H1 (cell line): ENCODE measurements at regions not wholly inside any gene's neighbourhood (a gene's known extent, or its start where the extent isn't known, plus 50 kb on each side); places are given as distances from the start of the nearest gene placed in this dataset.
"Not testable (repeated sequence)": the region's sequence is repeated elsewhere in the genome, so short reads cannot be mapped to it uniquely, and the experiment has no call there.

Source experiments
- CTCF ChIA-PET: fragments of 300-600 bp; sonication (Branson Sonifier 250); formaldehyde crosslinking; loops from one replicate; lab custom pipeline; 2021; ENCODE audit not compliant: partially characterized antibody; lab: Charles Lee
- POLR2A ChIA-PET: fragments of 300-600 bp; sonication (Branson Sonifier 250); formaldehyde crosslinking; loops from one replicate; lab custom pipeline; 2021; ENCODE audit warnings: inconsistent platforms; ENCODE audit not compliant: partially characterized antibody; lab: Charles Lee
- DNase-seq, 2 experiments: peaks; one replicate each; pipeline versions ENCODE4 v3.0.0 to v3.0.0-alpha.2; 2010 to 2022; ENCODE audit warnings: low spot score in 2 of 2, low read depth in 1 of 2, mixed read lengths in 1 of 2
- FAIRE-seq: peaks from 2 replicates; lab custom pipeline; 2011; peaks lifted over from hg19 to GRCh38; lab: Jason Lieb, UNC
- H2AFZ ChIP-seq: 2 replicates; pipeline ENCODE4 v1.8.1; 2012; ENCODE audit warnings: low read length, inconsistent platforms
- H2AK5ac ChIP-seq: 2 replicates; pipeline ENCODE4 v1.6.1; 2013; ENCODE audit warnings: low read depth, low read length
- H2BK120ac ChIP-seq: replicated peaks from 2 replicates; pipeline ENCODE3; 2013; ENCODE audit warnings: low read depth, low read length, inconsistent platforms
- H2BK12ac ChIP-seq: 2 replicates; pipeline ENCODE4 v1.6.1; 2013; ENCODE audit warnings: low read depth, low read length
- H2BK15ac ChIP-seq: 2 replicates; pipeline ENCODE4 v1.6.1; 2013; ENCODE audit warnings: low read length
- H2BK20ac ChIP-seq: 2 replicates; pipeline ENCODE4 v1.6.1; 2013; ENCODE audit warnings: low read length
- H2BK5ac ChIP-seq: 2 replicates; pipeline ENCODE4 v1.6.1; 2013; ENCODE audit warnings: low read depth, low read length
- H3K14ac ChIP-seq: 2 replicates; pipeline ENCODE4 v1.6.1; 2013; ENCODE audit warnings: inconsistent platforms; ENCODE audit not compliant: insufficient read length
- H3K18ac ChIP-seq: 2 replicates; pipeline ENCODE4 v1.6.1; 2013; ENCODE audit warnings: low read length; ENCODE audit errors: extremely low read depth
- H3K23ac ChIP-seq: 2 replicates; pipeline ENCODE4 v1.6.1; 2013; ENCODE audit warnings: inconsistent platforms; ENCODE audit not compliant: insufficient read length
- H3K23me2 ChIP-seq: 2 replicates; pipeline ENCODE4 v1.6.1; 2013; ENCODE audit warnings: low read depth, low read length
- H3K27ac ChIP-seq: 2 replicates; pipeline ENCODE4 v1.6.1; 2011; ENCODE audit warnings: low read depth, low read length, inconsistent platforms
- H3K27me3 ChIP-seq, 4 experiments: replicated peaks in 1 of 4; 1 replicate in 1 of 4; 2 replicates in 3 of 4; pipeline versions ENCODE4 v1.6.1 to v1.8.1; 2011 to 2013; ENCODE audit warnings: low read length in 3 of 4, mild to moderate bottlenecking in 3 of 4, inconsistent platforms in 2 of 4, mixed read lengths in 2 of 4, moderate library complexity in 1 of 4; ENCODE audit not compliant: control insufficient read depth in 3 of 4, insufficient read depth in 3 of 4; ENCODE audit errors: extremely low read depth in 1 of 4
- H3K36me3 ChIP-seq, 4 experiments: 2 replicates each; pipeline versions ENCODE4 v1.6.1 to v1.8.1; 2011 to 2013; ENCODE audit warnings: mild to moderate bottlenecking in 4 of 4, low read length in 3 of 4, moderate library complexity in 2 of 4, control low read depth in 1 of 4, inconsistent platforms in 1 of 4; ENCODE audit not compliant: insufficient read depth in 4 of 4, control insufficient read depth in 2 of 4
- H3K4ac ChIP-seq: replicated peaks from 2 replicates; pipeline ENCODE3; 2013; ENCODE audit warnings: low read length, low read depth, mixed read lengths, inconsistent platforms; ENCODE audit not compliant: insufficient read length
- H3K4me1 ChIP-seq, 4 experiments: replicated peaks in 1 of 4; 1 replicate in 1 of 4; 2 replicates in 3 of 4; pipeline versions ENCODE4 v1.6.1 to v1.8.1; 2011 to 2013; ENCODE audit warnings: low read length in 3 of 4, inconsistent platforms in 2 of 4, mixed read lengths in 1 of 4; ENCODE audit not compliant: insufficient read depth in 4 of 4, control insufficient read depth in 3 of 4
- H3K4me2 ChIP-seq, 2 experiments: 2 replicates each; pipeline versions ENCODE4 v1.6.1 to v1.8.1; 2011 to 2013; ENCODE audit warnings: low read depth in 2 of 2, low read length in 2 of 2, control low read depth in 1 of 2, inconsistent platforms in 1 of 2, mild to moderate bottlenecking in 1 of 2; ENCODE audit not compliant: insufficient read depth in 1 of 2
- H3K4me3 ChIP-seq, 4 experiments: fragments of 200-600, 300-600 bp in 1 of 4; sonication (generic), shearing (Covaris generic), sonication (Bioruptor Twin) in 1 of 4; 2 replicates each; pipeline versions ENCODE4 v1.5.1 to v1.8.1; 2011 to 2016; ENCODE audit warnings: low read length in 4 of 4, low read depth in 3 of 4, control low read depth in 2 of 4, inconsistent platforms in 2 of 4, mild to moderate bottlenecking in 2 of 4, mixed read lengths in 1 of 4, moderate library complexity in 1 of 4; ENCODE audit not compliant: insufficient read depth in 2 of 4; ENCODE audit errors: extremely low read depth in 1 of 4
- H3K56ac ChIP-seq: replicated peaks from 2 replicates; pipeline ENCODE3; 2013; ENCODE audit warnings: low read depth, mild to moderate bottlenecking, mixed read lengths, low read length, inconsistent platforms; ENCODE audit not compliant: insufficient read length
- H3K79me1 ChIP-seq: 2 replicates; pipeline ENCODE4 v1.6.1; 2013; ENCODE audit warnings: low read depth, low read length, control low read depth
- H3K79me2 ChIP-seq, 2 experiments: 2 replicates each; pipeline versions ENCODE4 v1.6.1 to v1.8.1; 2012 to 2013; ENCODE audit warnings: low read length in 2 of 2, mild to moderate bottlenecking in 2 of 2, inconsistent platforms in 1 of 2; ENCODE audit not compliant: insufficient read depth in 2 of 2, control insufficient read depth in 1 of 2
- H3K9ac ChIP-seq, 4 experiments: replicated peaks in 1 of 4; 1 replicate in 1 of 4; 2 replicates in 3 of 4; pipeline versions ENCODE4 v1.6.1 to v1.8.1; 2011 to 2013; ENCODE audit warnings: low read depth in 3 of 4, low read length in 3 of 4, control low read depth in 2 of 4, mild to moderate bottlenecking in 2 of 4, moderate library complexity in 2 of 4, inconsistent platforms in 1 of 4; ENCODE audit errors: extremely low read depth in 1 of 4
- H3K9me3 ChIP-seq, 2 experiments: 2 replicates each; pipeline versions ENCODE4 v1.6.1 to v1.8.1; 2012 to 2013; ENCODE audit warnings: mild to moderate bottlenecking in 2 of 2, moderate library complexity in 2 of 2, control low read depth in 1 of 2, inconsistent platforms in 1 of 2, low read depth in 1 of 2, low read length in 1 of 2, mixed read lengths in 1 of 2; ENCODE audit not compliant: insufficient read depth in 2 of 2
- H4K20me1 ChIP-seq, 2 experiments: replicated peaks in 1 of 2; 2 replicates each; pipeline versions ENCODE3 to v1.8.1; 2011 to 2013; ENCODE audit warnings: inconsistent platforms in 2 of 2, low read length in 2 of 2, mild to moderate bottlenecking in 1 of 2; ENCODE audit not compliant: insufficient read depth in 2 of 2, control insufficient read depth in 1 of 2
- H4K5ac ChIP-seq: 2 replicates; pipeline ENCODE4 v1.6.1; 2013; ENCODE audit warnings: low read length, low read depth, mixed read lengths, inconsistent platforms; ENCODE audit not compliant: insufficient read length
- H4K8ac ChIP-seq: 2 replicates; pipeline ENCODE4 v1.8.0; 2013; ENCODE audit warnings: mild to moderate bottlenecking, moderate library complexity, low read length, inconsistent platforms; ENCODE audit not compliant: insufficient read depth; ENCODE audit errors: extremely low read depth
- H4K91ac ChIP-seq: replicated peaks from 2 replicates; pipeline ENCODE3; 2013; ENCODE audit warnings: low read length, mixed read lengths, inconsistent platforms; ENCODE audit not compliant: insufficient read length
- WGBS, 2 experiments: shearing (Covaris generic) in 1 of 2; methylation state at CpG; one replicate each; pipeline versions ENCODE4 v1.1.6 to v1.1.7; 2013 to 2015; ENCODE audit warnings: low lambda C conversion rate in 2 of 2, mixed read lengths in 2 of 2, inconsistent platforms in 1 of 2, low coverage in 1 of 2, missing lambda C conversion rate in 1 of 2; ENCODE audit not compliant: insufficient replicate concordance in 2 of 2, insufficient coverage in 1 of 2, insufficient read length in 1 of 2; ENCODE audit errors: extremely low coverage in 1 of 2, missing lambda C conversion rate in 1 of 2; 5-methylcytosine and 5-hydroxymethylcytosine counted together

DNA sequence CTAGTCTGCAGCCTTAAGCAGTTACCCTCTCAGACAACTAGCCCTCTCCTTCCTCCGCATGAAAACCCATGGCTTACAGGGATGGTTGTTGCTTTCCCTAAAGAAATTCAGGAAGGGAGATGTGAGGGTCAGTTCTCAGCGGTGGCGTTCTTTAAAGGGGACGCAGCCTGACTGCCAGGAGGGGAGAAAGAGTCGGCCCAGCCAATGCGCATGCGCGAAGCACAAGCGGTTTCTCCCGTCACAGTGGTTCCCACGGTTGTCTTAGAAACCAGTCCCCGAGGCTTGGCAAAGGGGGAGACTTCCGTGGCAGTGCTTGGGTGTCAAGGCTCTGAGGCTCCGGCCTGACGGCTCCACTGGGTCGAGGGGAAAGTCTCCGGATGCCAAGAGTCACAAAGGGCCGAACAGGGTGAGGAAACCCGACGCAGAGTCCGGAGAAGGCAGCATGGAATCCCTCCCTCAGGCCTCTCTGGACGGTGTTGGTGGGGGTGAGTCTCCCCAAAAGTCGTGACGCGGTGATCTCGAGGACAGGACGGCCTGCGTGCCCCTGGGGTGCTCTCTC, 140.8 kb upstream of the ANKRD20A1 start:
- not testable (repeated sequence) for FAIRE-seq

DNA sequence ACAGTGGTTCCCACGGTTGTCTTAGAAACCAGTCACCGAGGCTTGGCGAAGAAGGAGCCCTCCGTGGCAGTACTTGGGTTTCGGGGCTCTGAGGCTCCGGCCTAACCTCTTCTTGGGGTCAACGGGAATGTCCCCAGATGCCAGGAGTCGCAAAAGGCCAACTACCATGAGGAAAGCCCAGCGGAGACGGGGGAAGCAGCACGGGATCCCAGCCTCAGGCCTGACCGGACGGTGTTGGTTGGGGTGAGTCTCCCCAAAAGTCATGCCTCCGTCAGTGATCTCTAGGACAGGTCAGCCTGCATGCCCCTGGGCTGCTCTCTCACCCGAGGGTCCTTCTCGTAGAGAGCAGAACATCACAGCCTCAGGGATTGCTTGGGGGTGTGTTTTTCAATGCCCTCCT, 138.2 kb upstream of the ANKRD20A1 start:
- H4K91ac ChIP-seq, H3K27me3 ChIP-seq, H3K18ac ChIP-seq, H3K79me2 ChIP-seq, H2AFZ ChIP-seq, POLR2A ChIA-PET, H3K4me3 ChIP-seq, H3K9ac ChIP-seq, H3K36me3 ChIP-seq, H3K23ac ChIP-seq, H3K14ac ChIP-seq, DNase-seq, H2BK20ac ChIP-seq, H3K27ac ChIP-seq, H3K79me1 ChIP-seq, H3K4me1 ChIP-seq, H2BK12ac ChIP-seq, H4K5ac ChIP-seq, H2BK15ac ChIP-seq, H3K4ac ChIP-seq, H3K56ac ChIP-seq, CTCF ChIA-PET, H3K4me2 ChIP-seq, H4K8ac ChIP-seq, H3K23me2 ChIP-seq, H2BK5ac ChIP-seq, H3K9me3 ChIP-seq, H2AK5ac ChIP-seq, H2BK120ac ChIP-seq, H4K20me1 ChIP-seq, FAIRE-seq: not testable (repeated sequence)
- WGBS, 2 experiments = 96% methylated on average over 12 of the region's 16 CpGs; no CpG with 5 or more reads in 1 of the 2 experiments

More for the DNA sequence above, 140.8 kb upstream of the ANKRD20A1 start:
- H2BK15ac ChIP-seq, H3K9ac ChIP-seq, H2AK5ac ChIP-seq, H3K4ac ChIP-seq, H3K27me3 ChIP-seq, H3K4me1 ChIP-seq, H3K23ac ChIP-seq, H3K23me2 ChIP-seq, H3K14ac ChIP-seq, H4K91ac ChIP-seq, DNase-seq, H3K9me3 ChIP-seq, H3K4me3 ChIP-seq, H2BK20ac ChIP-seq, CTCF ChIA-PET, POLR2A ChIA-PET, H3K36me3 ChIP-seq, H3K56ac ChIP-seq, H2BK5ac ChIP-seq, H2BK12ac ChIP-seq, H2AFZ ChIP-seq, H4K5ac ChIP-seq, H4K8ac ChIP-seq, H2BK120ac ChIP-seq, H4K20me1 ChIP-seq, H3K79me1 ChIP-seq, H3K79me2 ChIP-seq, H3K18ac ChIP-seq, H3K27ac ChIP-seq, H3K4me2 ChIP-seq: not testable (repeated sequence)
- 27% methylated on average over 3 of the region's 28 CpGs; no CpG with 5 or more reads in 1 of the 2 experiments for WGBS, 2 experiments
